ENCODE measurements at regions not wholly inside any gene's neighbourhood (a gene's known extent, or its start where the extent isn't known, plus 50 kb on each side); places are given as distances from the start of the nearest gene placed in this dataset.

GRCh38 chr1:234980645-234981396 is 147.8 kb downstream of the TOMM20 start (continued):
- TF ChIP-seq DEAF1 (CRISPR knock-in tag; IDR thresholded peaks at IDR 0.05) (peak; percentile 46; the same call in 1 of the 2 replicates), TAL1 (IDR thresholded peaks at IDR 0.05) (no peak), NR4A1 (CRISPR knock-in tag; IDR thresholded peaks at IDR 0.05) (no peak), NR4A1 (tag; IDR thresholded peaks at IDR 0.05) (peak; percentile 59; the same call in 1 of the 2 replicates), JUNB (CRISPR knock-in tag; conservative IDR thresholded peaks at IDR 0.05) (no peak), CC2D1A (IDR thresholded peaks at IDR 0.05) (no peak), ATF2 (CRISPR knock-in tag; IDR thresholded peaks at IDR 0.05) (no peak), MEIS2 (IDR thresholded peaks at IDR 0.05; ENCODE audit: partially characterized antibody) (peak; percentile 55), RUNX1 (IDR thresholded peaks at IDR 0.05; ENCODE audit: low read depth) (no peak), HDAC1 (IDR thresholded peaks at IDR 0.05) (no peak), SRF (CRISPR knock-in tag; IDR thresholded peaks at IDR 0.05) (peak; percentile 47 to 52; a peak in 2 of 4 replicates), POLR2A (conservative IDR thresholded peaks at IDR 0.05) (no peak), ILK (tag; IDR thresholded peaks at IDR 0.05; ENCODE audit: borderline replicate concordance, low read depth) (no peak), NFYB (IDR thresholded peaks at IDR 0.05; ENCODE audit: extremely low read depth, insufficient read length) (no peak)
- TF ChIP-seq, protein P1, sequence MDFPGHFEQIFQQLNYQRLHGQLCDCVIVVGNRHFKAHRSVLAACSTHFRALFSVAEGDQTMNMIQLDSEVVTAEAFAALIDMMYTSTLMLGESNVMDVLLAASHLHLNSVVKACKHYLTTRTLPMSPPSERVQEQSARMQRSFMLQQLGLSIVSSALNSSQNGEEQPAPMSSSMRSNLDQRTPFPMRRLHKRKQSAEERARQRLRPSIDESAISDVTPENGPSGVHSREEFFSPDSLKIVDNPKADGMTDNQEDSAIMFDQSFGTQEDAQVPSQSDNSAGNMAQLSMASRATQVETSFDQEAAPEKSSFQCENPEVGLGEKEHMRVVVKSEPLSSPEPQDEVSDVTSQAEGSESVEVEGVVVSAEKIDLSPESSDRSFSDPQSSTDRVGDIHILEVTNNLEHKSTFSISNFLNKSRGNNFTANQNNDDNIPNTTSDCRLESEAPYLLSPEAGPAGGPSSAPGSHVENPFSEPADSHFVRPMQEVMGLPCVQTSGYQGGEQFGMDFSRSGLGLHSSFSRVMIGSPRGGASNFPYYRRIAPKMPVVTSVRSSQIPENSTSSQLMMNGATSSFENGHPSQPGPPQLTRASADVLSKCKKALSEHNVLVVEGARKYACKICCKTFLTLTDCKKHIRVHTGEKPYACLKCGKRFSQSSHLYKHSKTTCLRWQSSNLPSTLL (IDR thresholded peaks at IDR 0.05) = no peak
- TF ChIP-seq, protein P2, sequence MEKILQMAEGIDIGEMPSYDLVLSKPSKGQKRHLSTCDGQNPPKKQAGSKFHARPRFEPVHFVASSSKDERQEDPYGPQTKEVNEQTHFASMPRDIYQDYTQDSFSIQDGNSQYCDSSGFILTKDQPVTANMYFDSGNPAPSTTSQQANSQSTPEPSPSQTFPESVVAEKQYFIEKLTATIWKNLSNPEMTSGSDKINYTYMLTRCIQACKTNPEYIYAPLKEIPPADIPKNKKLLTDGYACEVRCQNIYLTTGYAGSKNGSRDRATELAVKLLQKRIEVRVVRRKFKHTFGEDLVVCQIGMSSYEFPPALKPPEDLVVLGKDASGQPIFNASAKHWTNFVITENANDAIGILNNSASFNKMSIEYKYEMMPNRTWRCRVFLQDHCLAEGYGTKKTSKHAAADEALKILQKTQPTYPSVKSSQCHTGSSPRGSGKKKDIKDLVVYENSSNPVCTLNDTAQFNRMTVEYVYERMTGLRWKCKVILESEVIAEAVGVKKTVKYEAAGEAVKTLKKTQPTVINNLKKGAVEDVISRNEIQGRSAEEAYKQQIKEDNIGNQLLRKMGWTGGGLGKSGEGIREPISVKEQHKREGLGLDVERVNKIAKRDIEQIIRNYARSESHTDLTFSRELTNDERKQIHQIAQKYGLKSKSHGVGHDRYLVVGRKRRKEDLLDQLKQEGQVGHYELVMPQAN (IDR thresholded peaks at IDR 0.05; ENCODE audit: borderline replicate concordance) = no peak
- TF ChIP-seq, protein P3, sequence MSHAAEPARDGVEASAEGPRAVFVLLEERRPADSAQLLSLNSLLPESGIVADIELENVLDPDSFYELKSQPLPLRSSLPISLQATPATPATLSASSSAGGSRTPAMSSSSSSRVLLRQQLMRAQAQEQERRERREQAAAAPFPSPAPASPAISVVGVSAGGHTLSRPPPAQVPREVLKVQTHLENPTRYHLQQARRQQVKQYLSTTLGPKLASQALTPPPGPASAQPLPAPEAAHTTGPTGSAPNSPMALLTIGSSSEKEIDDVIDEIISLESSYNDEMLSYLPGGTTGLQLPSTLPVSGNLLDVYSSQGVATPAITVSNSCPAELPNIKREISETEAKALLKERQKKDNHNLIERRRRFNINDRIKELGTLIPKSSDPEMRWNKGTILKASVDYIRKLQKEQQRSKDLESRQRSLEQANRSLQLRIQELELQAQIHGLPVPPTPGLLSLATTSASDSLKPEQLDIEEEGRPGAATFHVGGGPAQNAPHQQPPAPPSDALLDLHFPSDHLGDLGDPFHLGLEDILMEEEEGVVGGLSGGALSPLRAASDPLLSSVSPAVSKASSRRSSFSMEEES (CRISPR knock-in tag; IDR thresholded peaks at IDR 0.05) = 0 out of 2 replicates have a peak, but pooled peaks have one; percentile 13
- TF ChIP-seq, protein P4, sequence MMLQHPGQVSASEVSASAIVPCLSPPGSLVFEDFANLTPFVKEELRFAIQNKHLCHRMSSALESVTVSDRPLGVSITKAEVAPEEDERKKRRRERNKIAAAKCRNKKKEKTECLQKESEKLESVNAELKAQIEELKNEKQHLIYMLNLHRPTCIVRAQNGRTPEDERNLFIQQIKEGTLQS (IDR thresholded peaks at IDR 0.05) = peak; percentile 79; the same call in 1 of the 2 replicates
- TF ChIP-seq, protein P4 (CRISPR knock-in tag; conservative IDR thresholded peaks at IDR 0.05) = no peak

Data from K562 (cell line).